ENCODE measurements at regions not wholly inside any gene's neighbourhood (a gene's known extent, or its start where the extent isn't known, plus 50 kb on each side); places are given as distances from the start of the nearest gene placed in this dataset.

DNA sequence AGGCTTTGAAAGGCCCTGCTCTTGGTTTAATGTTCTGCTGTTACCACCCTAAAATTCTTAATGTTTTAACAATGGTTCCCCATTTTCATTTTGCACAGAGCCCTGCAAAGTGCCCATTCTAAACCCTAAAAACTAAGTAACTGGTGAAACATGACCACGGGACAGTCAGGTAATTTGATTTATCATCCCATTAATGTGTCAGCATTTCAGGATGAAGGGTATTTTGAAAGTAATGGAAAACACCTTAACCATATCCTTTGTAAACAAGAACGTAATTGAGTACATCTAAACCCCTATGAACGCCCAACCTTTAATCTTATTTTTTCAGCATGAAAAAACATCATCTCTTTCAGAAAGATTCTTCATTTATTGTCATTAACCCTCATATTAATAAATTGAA lies 164.9 kb upstream of the IL12A start:
- no peak overlapping the region for H3K4me3 ChIP-seq (ENCODE audit: low read depth, low read length)
- TF ChIP-seq, protein P1, sequence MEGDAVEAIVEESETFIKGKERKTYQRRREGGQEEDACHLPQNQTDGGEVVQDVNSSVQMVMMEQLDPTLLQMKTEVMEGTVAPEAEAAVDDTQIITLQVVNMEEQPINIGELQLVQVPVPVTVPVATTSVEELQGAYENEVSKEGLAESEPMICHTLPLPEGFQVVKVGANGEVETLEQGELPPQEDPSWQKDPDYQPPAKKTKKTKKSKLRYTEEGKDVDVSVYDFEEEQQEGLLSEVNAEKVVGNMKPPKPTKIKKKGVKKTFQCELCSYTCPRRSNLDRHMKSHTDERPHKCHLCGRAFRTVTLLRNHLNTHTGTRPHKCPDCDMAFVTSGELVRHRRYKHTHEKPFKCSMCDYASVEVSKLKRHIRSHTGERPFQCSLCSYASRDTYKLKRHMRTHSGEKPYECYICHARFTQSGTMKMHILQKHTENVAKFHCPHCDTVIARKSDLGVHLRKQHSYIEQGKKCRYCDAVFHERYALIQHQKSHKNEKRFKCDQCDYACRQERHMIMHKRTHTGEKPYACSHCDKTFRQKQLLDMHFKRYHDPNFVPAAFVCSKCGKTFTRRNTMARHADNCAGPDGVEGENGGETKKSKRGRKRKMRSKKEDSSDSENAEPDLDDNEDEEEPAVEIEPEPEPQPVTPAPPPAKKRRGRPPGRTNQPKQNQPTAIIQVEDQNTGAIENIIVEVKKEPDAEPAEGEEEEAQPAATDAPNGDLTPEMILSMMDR (IDR thresholded peaks at IDR 0.05; ENCODE audit: low read depth, low read length, missing control alignments), result no peak
- no peak for DNase-seq (ENCODE audit: low read depth)

DNA sequence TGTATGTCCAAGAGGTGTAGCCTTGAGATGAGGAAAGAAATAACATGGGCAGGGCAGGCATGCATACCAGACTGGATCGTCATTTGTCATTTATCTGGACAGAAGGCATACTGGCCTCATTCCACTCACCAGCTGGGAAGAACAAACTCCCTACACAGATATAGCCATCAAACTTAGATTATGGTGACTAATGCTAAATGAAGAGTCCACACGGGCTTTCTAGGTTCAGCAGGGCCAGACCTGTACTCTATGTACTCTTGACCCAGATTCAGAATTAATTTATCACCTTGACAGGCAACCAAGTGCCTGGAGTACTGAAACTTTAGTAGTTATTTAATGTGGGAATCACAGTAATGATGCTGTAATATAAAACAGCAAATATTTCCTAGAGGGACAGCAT lies 164.3 kb upstream of the IL12A start:
- no peak for DNase-seq (ENCODE audit: low read depth)

DNA sequence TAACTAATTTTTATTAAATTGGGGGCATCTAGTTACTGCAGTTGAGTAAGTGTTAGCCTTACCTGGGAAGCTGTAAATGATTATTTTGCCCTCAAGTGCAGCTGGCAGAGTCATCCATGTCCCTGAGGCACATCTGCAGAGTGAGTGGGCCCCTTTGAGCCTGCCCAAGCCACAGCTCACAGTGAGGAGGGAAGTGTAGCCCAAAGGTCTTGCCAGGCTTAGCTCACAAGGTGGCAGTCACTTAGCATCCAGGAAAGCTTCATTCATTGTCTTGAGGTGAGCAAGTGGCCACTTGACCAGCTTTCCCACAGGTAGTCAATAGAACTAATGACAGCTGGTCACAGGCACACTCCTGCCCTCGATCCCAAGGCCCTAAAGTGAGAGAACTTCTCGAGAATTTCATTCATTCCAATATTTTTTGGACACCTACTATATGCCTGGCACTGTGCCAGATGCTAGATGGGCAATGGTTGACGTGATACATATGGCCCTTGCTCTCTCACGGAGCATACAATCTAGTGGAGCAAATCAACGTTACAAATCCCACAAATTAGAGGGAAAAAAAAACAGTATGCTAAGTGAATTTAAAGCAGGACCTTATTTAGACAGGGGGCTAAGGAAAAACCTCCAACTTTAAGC lies 163.3 kb upstream of the IL12A start:
- TF ChIP-seq, protein P1 (IDR thresholded peaks at IDR 0.05; ENCODE audit: low read depth, low read length, missing control alignments), result no peak
- H3K4me3 ChIP-seq (ENCODE audit: low read depth, low read length), result no peak overlapping the region
- DNase-seq (ENCODE audit: low read depth), result no peak

More for the DNA sequence above, 164.3 kb upstream of the IL12A start:
- TF ChIP-seq, protein P1 (IDR thresholded peaks at IDR 0.05; ENCODE audit: low read depth, low read length, missing control alignments), result no peak
- H3K4me3 ChIP-seq (ENCODE audit: low read depth, low read length), result no peak overlapping the region

DNA sequence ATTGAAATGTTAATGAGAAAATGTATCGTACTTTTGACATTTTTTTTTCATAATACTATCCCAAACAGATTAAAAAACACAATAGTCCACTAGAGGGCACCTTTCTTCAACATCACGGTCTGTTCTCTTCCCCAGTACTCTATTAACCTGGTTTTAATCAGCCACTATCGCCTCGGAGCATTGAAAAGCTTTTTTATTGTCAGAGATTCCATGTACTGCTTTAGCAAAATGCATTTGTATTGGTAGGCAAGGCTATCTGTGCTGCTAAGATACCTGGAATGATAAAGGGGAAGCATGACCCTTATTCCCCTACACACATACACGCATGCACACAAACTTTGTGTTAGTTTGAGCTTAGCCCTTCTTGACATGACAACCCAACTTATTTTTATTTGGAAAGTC lies 160.1 kb upstream of the IL12A start:
- TF ChIP-seq, protein P1 (IDR thresholded peaks at IDR 0.05; ENCODE audit: low read depth, low read length, missing control alignments), result peak; percentile 37
- H3K4me3 ChIP-seq (ENCODE audit: low read depth, low read length), result no peak overlapping the region
- no peak for DNase-seq (ENCODE audit: low read depth)

DNA sequence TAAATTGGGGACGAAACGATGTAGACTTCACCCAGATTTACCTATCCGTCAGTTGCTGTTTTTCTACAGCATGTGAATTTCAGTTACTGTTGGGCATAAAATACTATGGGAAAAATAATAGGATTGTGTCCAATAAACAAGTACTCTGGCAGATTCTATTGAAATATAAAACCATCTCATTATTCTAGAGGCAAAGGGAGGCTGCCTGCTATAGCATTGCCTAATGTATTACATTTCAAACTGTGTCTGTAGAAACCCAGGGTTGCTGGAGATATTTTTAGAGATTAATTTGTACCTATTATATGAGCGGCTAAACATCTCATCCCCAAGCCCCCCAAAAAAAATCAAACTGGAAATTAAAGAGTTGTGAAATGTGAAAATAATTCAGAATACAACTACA lies 159.6 kb upstream of the IL12A start:
- TF ChIP-seq, protein P1 (IDR thresholded peaks at IDR 0.05; ENCODE audit: low read depth, low read length, missing control alignments), result no peak
- H3K4me3 ChIP-seq (ENCODE audit: low read depth, low read length), result no peak overlapping the region
- DNase-seq (ENCODE audit: low read depth), result no peak

DNA sequence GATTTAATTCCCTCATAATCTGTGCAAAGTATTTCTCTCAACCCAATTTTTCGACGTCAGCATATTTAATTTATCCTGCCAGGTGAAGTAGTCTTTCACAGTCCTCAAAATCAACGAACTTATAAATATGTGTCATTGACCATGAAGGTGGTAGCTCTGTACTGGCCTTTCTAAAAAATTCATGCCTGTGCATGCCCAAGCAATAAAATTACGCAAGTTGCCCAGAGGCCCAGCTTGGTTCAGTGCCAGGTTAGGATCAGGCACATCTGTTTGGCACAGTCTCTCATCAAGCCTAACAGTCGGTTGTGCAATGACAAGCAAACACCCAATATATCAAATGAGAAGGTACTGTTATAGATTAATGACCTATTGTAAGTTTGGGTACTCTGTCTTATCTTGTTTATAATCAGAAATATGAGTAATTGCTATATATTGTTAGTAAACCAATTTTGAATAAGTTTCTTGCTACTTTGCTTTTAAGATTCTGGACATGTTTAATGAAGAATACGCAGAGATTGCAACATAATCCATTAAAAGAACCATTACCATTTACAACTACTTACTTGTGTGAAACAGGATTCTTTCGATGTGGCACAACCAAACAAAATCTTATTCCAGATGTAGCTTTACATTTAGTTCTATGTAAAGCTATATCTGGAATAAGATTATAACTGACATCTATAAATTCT lies 159.0 kb upstream of the IL12A start:
- H3K4me3 ChIP-seq (ENCODE audit: low read depth, low read length), result no peak overlapping the region
- TF ChIP-seq, protein P1 (IDR thresholded peaks at IDR 0.05; ENCODE audit: low read depth, low read length, missing control alignments), result no peak
- no peak for DNase-seq (ENCODE audit: low read depth)

Data from GM12864 (cell line).